ENCODE measurements at regions not wholly inside any gene's neighbourhood (a gene's known extent, or its start where the extent isn't known, plus 50 kb on each side); places are given as distances from the start of the nearest gene placed in this dataset.
A peak's percentile ranks its signal among the peaks of the same experiment; 100 is the strongest.

DNA sequence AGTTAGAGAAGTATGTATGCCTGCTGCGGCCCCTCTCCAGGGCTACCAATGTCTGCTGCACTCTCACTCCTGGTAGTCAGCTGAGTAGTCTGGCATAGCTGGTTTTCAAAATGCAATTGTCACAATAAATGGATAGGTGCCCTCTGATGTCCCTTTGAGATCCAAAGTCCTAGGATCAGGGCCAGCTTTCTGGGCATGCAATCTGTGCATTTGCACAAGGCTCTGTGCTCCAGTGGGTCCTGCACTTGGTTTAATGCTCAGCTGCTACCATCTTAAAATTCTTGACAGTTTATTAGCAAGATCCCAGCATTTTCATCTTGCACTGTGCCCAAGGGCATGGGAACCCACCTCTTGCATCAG lies 233.8 kb downstream of the LTN1 start:
- DNase-seq (ENCODE audit: low read depth, low spot score) (no peak), FAIRE-seq (no peak)
- H3K4me2 ChIP-seq (ENCODE audit: control insufficient read depth, extremely low read depth, insufficient read depth, low read depth, low read length) = no peak overlapping the region
- TF ChIP-seq CTCF (optimal IDR thresholded peaks at IDR 0.05 in 1 of 3, IDR thresholded peaks at IDR 0.05 in 1 of 3, conservative IDR thresholded peaks at IDR 0.05 in 1 of 3; ENCODE audit: extremely low read depth in 1 of 3, insufficient read depth in 2 of 3, low read length in 3 of 3) (no peak), EZH2 (IDR thresholded peaks at IDR 0.05; ENCODE audit: low read length) (no peak)
- dilution Hi-C loops (cut with MboI; ENCODE audit: extremely low pct_ligation_motif_present, low sequenced_read_pairs) = no loop called here
- no peak overlapping the region for H3K27ac ChIP-seq (ENCODE audit: control insufficient read depth, insufficient read depth, low read length)
- no peaks in the 10 kb centered on the region for H3K79me2 ChIP-seq (ENCODE audit: control insufficient read depth, insufficient read depth, low read length)
- H3K9ac ChIP-seq (ENCODE audit: control insufficient read depth, extremely low read depth, insufficient read depth, low read length) = no peak overlapping the region
- peaks cover 6% of the 10 kb centered on the region for H3K4me1 ChIP-seq (ENCODE audit: control insufficient read depth, extremely low read depth, insufficient read depth, low read length)
- no peak overlapping the region for H2AFZ ChIP-seq (ENCODE audit: control insufficient read depth, low read length)
- H3K4me3 ChIP-seq (ENCODE audit: control insufficient read depth in 2 of 3, extremely low read depth in 1 of 3, insufficient read depth in 2 of 3, low read depth in 1 of 3, low read length in 3 of 3) = no peak overlapping the region
- no peaks in the 10 kb centered on the region for H3K36me3 ChIP-seq (ENCODE audit: control insufficient read depth in 2 of 2, extremely low read depth in 1 of 2, insufficient read depth in 2 of 2, low read length in 2 of 2)
- no peaks in the 10 kb centered on the region for H3K27me3 ChIP-seq (ENCODE audit: control insufficient read depth, extremely low read depth, insufficient read depth, low read length)
- no peaks in the 10 kb centered on the region for H4K20me1 ChIP-seq (ENCODE audit: control insufficient read depth, extremely low read depth, insufficient read depth, low read length)
- H3K9me3 ChIP-seq (ENCODE audit: control insufficient read depth, low read depth, low read length) = no peaks in the 10 kb centered on the region
- no peaks in the 10 kb centered on the region for H3K9me1 ChIP-seq (ENCODE audit: control insufficient read depth, extremely low read depth, insufficient read depth, low read length)

- H3K9ac ChIP-seq (ENCODE audit: control insufficient read depth, extremely low read depth, insufficient read depth, low read length) = no peak overlapping the region
- no peaks in the 10 kb centered on the region for H4K20me1 ChIP-seq (ENCODE audit: control insufficient read depth, extremely low read depth, insufficient read depth, low read length)
- TF ChIP-seq EZH2 (IDR thresholded peaks at IDR 0.05; ENCODE audit: low read length) = no peak
- TF ChIP-seq CTCF (optimal IDR thresholded peaks at IDR 0.05 in 1 of 3, IDR thresholded peaks at IDR 0.05 in 1 of 3, conservative IDR thresholded peaks at IDR 0.05 in 1 of 3; ENCODE audit: extremely low read depth in 1 of 3, insufficient read depth in 2 of 3, low read length in 3 of 3) = no peak
- dilution Hi-C loops (cut with MboI; ENCODE audit: extremely low pct_ligation_motif_present, low sequenced_read_pairs) = no loop called here
- H3K4me1 ChIP-seq (ENCODE audit: control insufficient read depth, extremely low read depth, insufficient read depth, low read length) = peaks cover 6% of the 10 kb centered on the region
- no peaks in the 10 kb centered on the region for H3K36me3 ChIP-seq (ENCODE audit: control insufficient read depth in 2 of 2, extremely low read depth in 1 of 2, insufficient read depth in 2 of 2, low read length in 2 of 2)
- DNase-seq (ENCODE audit: low read depth, low spot score) (no peak), FAIRE-seq (no peak)
- no peaks in the 10 kb centered on the region for H3K27me3 ChIP-seq (ENCODE audit: control insufficient read depth, extremely low read depth, insufficient read depth, low read length)
- H3K27ac ChIP-seq (ENCODE audit: control insufficient read depth, insufficient read depth, low read length) = no peak overlapping the region
- no peaks in the 10 kb centered on the region for H3K9me3 ChIP-seq (ENCODE audit: control insufficient read depth, low read depth, low read length)
- no peak overlapping the region for H3K4me3 ChIP-seq (ENCODE audit: control insufficient read depth in 2 of 3, extremely low read depth in 1 of 3, insufficient read depth in 2 of 3, low read depth in 1 of 3, low read length in 3 of 3)
- peak overlapping the region; percentile 27 for H2AFZ ChIP-seq (ENCODE audit: control insufficient read depth, low read length)
- peak overlapping the region; percentile 27 for H3K4me2 ChIP-seq (ENCODE audit: control insufficient read depth, extremely low read depth, insufficient read depth, low read depth, low read length)
- no peaks in the 10 kb centered on the region for H3K9me1 ChIP-seq (ENCODE audit: control insufficient read depth, extremely low read depth, insufficient read depth, low read length)
- no peaks in the 10 kb centered on the region for H3K79me2 ChIP-seq (ENCODE audit: control insufficient read depth, insufficient read depth, low read length)
These were observed 234.4 kb downstream of the LTN1 start for GRCh38 chr21:28758042-28758882.
